ENCODE measurements at regions not wholly inside any gene's neighbourhood (a gene's known extent, or its start where the extent isn't known, plus 50 kb on each side); places are given as distances from the start of the nearest gene placed in this dataset.

GRCh38 chr9:120183615-120184014 lies 396.4 kb downstream of the CDK5RAP2 start:
- H3K9ac ChIP-seq (ENCODE audit: extremely low read depth, insufficient read length, low read length): no peak overlapping the region
- no peak overlapping the region for H3K56ac ChIP-seq (ENCODE audit: insufficient read length, low read depth, low read length)
- no peaks in the 10 kb centered on the region; the same call in 1 of the 2 replicates for H3K27me3 ChIP-seq (ENCODE audit: insufficient read depth, low read length)
- no peaks in the 10 kb centered on the region for H3K23me2 ChIP-seq (ENCODE audit: insufficient read length, low read depth, low read length, poor library complexity, severe bottlenecking)
- peaks cover 19% of the 10 kb centered on the region in 2 experiments for H3K4me1 Mint-ChIP-seq
- no peak overlapping the region for H3K4me3 Mint-ChIP-seq
- no peaks in the 10 kb centered on the region for H3K79me2 ChIP-seq (ENCODE audit: insufficient read depth, low read length)
- H3K23ac ChIP-seq (ENCODE audit: insufficient read length, low read depth, low read length): no peak overlapping the region
- no CpG with 5 or more reads among the region's 3 CpGs for WGBS (ENCODE audit: extremely low coverage, insufficient read length, low lambda C conversion rate)
- no peak for TF ChIP-seq CTCF (conservative IDR thresholded peaks at IDR 0.05)
- no peak overlapping the region for H2BK12ac ChIP-seq (ENCODE audit: insufficient read length, low read depth, low read length)
- no peak overlapping the region for H2BK15ac ChIP-seq (ENCODE audit: low read depth, low read length)
- H4K91ac ChIP-seq (ENCODE audit: insufficient read length, low read depth, low read length): no peak overlapping the region
- no peaks in the 10 kb centered on the region for H4K20me1 ChIP-seq (ENCODE audit: control insufficient read depth, insufficient read depth, insufficient read length)
- H2BK20ac ChIP-seq (ENCODE audit: low read depth, low read length, poor library complexity, severe bottlenecking): no peak overlapping the region
- no peak overlapping the region; the same call in 1 of the 2 replicates for H3K14ac ChIP-seq (ENCODE audit: insufficient read depth, low read length)
- no peak overlapping the region for H2AK5ac ChIP-seq (ENCODE audit: insufficient read length, low read length)
- no peaks in the 10 kb centered on the region for H3K79me1 ChIP-seq (ENCODE audit: insufficient read depth, low read depth, low read length, poor library complexity, severe bottlenecking)
- H2AFZ ChIP-seq (ENCODE audit: low read length): no peak overlapping the region
- H2BK120ac ChIP-seq (ENCODE audit: low read depth, low read length, poor library complexity, severe bottlenecking): no peak overlapping the region
- no peak overlapping the region for H3T11ph ChIP-seq (ENCODE audit: low read length)
- no peaks in the 10 kb centered on the region for H3K4me1 ChIP-seq (ENCODE audit: insufficient read depth, low read length)
- H3K36me3 Mint-ChIP-seq (ENCODE audit: insufficient read depth in 1 of 3, low read depth in 3 of 3): no peaks in the 10 kb centered on the region; a peak in 1 of 7 replicates
- no peak overlapping the region for H3K27ac Mint-ChIP-seq
- peaks cover 0 to 3% of the 10 kb centered on the region in 2 experiments; a peak in 1 of 5 replicates for H3K9me3 Mint-ChIP-seq
- no peak overlapping the region for H3K18ac ChIP-seq (ENCODE audit: insufficient read length, low read depth, low read length)
- H3K27ac ChIP-seq (ENCODE audit: insufficient read length, low read depth, low read length): no peak overlapping the region
- H4K5ac ChIP-seq (ENCODE audit: insufficient read length, low read depth, low read length): no peak overlapping the region
- H4K8ac ChIP-seq (replicated peaks; ENCODE audit: insufficient read length, low read depth, low read length): no peak overlapping the region
- no peak overlapping the region for H2BK5ac ChIP-seq (ENCODE audit: insufficient read length, low read length)
- no peak overlapping the region for H3K4ac ChIP-seq (ENCODE audit: low read depth, low read length)
- H3K27me3 Mint-ChIP-seq (ENCODE audit: low read depth): peaks cover 17% of the 10 kb centered on the region
- no peak overlapping the region for H3K4me2 ChIP-seq (ENCODE audit: insufficient read depth, insufficient read length, low read length)
- H3K9me3 ChIP-seq (ENCODE audit: control insufficient read depth, low read depth, low read length): no peaks in the 10 kb centered on the region
- DNase-seq: no peak

All from H9 (cell line).